HG03060 (cell line): ENCODE measurements at regions not wholly inside any gene's neighbourhood (a gene's known extent, or its start where the extent isn't known, plus 50 kb on each side); places are given as distances from the start of the nearest gene placed in this dataset.
"Not testable (repeated sequence)": the region's sequence is repeated elsewhere in the genome, so short reads cannot be mapped to it uniquely, and the experiment has no call there.

Experiments used
- ATAC-seq: cut with Tn5 transposase; IDR thresholded peaks from one replicate; pipeline ENCODE4 v1.9.1; 2021; ENCODE audit warnings: low read depth, moderate number of reproducible peaks; ENCODE audit not compliant: unreplicated experiment

DNA sequence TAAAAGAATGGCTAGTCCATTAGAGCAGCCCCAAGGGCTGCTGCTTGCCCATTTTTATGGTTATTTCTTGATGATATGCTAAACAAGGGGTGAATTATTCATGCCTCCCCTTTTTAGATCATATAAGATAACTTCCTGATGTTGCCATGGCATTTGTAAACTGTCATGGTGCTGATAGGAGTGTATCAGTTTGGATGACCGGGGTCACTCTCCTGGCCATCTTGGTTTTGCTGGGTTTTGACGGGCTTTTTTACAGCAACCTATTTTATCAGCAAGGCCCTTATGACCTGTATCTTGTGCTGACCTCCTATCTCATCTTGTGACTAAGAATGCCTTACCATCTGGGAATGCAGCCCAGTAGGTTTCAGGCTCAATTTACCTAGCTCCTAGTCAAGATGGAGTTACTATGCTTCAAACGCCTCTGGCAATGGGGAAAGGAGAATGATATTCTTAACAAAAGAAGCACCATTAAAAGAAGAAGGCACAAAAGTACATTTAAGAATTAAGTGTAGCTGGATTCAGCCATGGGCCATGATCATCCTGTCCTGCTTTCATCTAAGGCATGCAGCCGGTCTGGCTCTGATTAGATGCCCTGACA lies 1156.0 kb downstream of the PCDH9 start:
- ATAC-seq: no peak

DNA sequence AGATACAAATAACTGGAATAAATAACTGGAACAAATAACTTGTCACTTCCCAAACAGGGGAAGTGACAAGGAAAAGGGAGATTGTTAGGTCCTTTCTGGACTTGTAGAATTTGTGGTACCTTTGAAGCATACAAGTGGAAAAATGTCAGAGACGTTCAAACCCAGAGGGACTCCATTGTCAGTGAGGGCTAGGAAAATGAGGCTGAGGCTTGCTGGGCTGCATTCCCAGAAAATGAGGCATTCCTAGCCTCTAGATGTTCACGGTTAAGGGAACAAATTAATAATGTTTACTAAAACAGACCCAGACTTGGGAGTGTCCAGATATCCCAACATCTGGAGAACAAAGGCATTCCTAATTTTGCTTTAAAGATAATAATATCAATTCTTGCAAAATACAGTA lies 1158.0 kb downstream of the PCDH9 start:
- not testable (repeated sequence) for ATAC-seq

DNA sequence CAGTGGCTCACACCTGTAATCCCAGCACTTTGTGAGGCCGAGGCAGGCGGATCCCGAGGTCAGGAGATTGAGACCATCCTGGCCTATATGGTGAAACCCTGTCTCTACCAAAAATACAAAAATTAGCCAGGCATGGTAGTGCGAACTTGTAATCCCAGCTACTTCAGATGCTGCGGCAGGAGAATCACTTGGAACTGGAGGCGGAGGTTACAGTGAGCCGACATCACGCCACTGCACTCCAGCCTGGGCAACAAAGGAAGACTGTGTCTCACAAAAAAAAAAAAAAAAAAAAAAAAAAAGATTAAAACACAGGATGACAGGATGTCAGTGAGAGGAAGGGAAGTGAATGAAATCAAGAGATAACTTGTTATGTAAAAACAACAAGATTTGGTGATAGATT lies 1158.5 kb downstream of the PCDH9 start:
- no peak for ATAC-seq

DNA sequence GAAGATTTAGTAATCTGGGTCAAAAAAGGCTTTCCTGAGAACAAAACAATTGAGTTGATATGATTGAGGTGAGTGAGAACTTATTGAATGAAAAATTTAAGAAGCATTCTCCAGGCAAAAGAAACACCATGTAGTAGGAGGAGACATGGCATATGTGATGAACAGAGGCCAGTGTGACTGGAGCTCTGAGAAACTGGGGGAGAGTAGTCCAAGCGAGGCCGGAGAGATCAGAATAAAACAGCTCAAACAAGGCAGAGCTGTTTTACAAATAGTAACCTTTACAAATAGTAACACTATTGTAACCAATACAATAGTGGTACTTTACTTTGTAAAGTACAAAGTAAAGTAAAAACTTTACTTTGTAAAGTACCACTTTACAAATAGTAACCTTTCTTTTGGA lies 1159.1 kb downstream of the PCDH9 start:
- ATAC-seq: no peak

DNA sequence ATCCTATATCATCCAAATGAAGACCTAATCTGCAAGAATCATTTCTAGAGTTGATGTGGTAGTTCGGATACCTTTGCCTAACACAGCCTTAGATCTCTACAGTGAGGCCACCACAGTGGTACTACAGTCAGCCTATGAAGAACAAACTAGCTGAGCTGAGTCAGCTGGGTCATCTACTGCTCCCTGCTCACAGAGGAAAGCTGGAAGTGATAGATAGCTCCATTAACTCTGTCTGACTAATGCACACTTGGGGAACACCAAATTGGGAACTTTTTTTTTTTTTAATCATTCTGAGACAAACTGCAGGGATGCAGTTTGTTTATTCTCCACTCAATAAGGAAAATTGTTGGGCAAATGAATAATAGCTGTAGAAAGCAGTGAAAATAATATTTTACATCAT lies 1160.6 kb downstream of the PCDH9 start:
- no peak for ATAC-seq

DNA sequence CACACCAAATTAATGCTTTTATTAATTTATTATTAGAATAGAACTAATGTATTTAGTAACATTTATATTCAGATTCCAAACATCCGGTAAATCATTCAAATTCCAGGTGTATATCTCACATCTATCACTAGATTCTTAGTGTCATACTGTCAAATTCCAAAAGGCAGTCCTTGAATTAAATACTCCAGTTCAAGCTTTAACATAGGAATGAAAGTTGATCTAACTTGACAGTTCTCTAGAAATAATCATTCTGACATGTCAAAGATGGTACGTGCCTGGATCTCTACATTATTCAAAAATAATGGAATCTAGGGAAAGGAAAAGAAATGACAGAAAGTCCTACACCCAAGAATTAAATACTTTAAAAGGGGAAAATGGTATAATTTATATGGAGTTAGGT lies 1161.5 kb downstream of the PCDH9 start:
- no peak for ATAC-seq

DNA sequence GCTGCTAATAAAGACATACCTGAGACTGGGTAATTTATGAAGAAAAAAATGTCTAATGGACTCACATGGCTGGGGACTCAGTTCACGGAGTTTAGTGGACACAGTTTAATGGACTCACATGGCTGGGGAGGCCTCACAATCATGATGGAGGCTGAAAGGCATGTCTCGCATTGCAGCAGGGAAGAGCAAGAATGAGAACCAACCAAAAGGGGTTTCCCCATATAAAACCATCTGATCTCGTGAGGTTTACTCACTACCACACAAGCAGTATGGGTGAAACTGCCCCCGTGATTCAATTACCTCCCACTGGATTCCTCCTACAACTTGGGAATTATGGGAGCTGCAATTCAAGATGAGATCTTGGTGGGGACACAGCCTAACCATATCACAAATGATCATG lies 1181.2 kb downstream of the PCDH9 start:
- ATAC-seq: no peak

DNA sequence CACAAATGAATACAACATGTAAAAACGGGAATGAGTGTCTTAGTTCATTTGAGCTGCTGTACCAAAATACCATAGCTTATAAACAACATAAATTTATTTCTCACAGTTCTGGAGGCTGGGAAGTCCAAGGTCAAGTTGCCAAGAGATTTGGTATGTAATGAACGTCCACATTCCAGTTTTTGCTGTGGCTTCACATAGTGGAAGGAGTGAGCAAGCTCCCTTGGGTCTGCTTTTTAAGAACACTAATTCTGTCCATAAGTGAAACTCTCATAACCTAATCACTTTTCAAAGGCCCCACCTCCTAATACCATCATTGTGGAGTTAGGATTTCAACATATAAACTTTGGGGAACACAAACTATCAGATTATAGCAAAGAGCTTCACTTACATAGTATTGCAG lies 1189.6 kb downstream of the PCDH9 start:
- no peak for ATAC-seq

DNA sequence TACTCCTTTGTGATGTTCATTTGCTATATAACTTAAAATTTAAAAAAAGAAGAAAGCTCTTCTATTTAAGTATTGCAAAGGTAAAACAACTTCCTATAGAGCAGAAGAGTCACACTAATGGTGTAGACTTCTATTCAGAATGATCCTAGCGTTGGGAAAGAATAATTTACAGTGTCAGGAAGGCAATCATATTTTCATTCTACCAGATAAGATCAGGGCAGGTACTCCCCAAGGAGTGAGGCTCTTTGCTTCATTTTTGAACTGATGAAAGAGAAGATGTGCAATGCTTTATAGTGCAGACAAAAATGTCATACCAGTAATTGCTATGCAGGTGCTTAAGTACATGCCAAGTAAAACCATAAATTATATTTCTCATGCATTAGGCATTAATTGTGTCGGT lies 1193.0 kb downstream of the PCDH9 start:
- ATAC-seq: no peak

DNA sequence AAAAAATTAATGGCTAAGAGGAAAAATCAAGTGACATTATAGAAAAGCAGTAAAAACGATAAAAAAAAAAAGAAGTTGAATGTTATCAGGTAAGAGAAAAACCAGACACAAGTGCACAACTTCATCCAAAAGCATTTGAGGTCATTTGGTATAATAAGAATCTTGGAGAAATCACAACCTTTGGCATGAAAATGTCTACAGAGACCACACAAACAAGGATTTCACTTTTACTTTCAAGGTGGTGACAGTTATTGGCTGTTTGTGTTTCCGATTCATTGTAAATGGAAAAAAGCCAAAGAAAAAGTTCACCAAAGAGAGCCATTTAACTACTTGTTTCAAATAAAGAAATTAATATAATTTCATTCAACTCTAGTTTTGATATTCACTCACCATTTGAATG lies 1193.5 kb downstream of the PCDH9 start:
- no peak for ATAC-seq

DNA sequence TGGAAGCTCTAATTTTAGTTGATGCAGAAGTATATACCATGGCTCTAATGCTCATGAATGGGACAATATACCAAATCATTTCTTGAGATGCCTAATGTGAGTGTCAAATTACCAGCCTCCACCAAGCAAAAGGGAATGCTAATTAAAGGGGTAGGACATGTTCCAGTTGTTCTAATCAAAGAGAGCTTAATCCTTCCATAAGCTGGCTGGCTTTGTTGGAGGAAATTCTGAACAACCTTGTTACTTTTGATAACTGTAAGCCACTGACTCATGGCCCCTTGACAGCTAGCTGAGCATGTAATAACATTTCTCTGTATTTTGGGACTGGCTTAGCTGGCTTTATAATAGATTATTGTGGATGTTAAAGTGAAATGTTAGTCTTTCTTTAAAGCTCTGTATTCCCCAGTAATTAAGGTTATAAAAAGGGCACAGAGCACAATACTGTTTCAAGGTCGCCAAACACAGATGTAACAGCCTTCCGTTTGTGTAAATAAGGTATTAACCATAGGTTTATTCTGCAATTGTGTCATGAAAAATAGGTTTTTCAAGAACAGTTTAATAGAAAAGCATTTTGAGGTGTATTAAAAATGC lies 1194.0 kb downstream of the PCDH9 start:
- ATAC-seq: no peak

DNA sequence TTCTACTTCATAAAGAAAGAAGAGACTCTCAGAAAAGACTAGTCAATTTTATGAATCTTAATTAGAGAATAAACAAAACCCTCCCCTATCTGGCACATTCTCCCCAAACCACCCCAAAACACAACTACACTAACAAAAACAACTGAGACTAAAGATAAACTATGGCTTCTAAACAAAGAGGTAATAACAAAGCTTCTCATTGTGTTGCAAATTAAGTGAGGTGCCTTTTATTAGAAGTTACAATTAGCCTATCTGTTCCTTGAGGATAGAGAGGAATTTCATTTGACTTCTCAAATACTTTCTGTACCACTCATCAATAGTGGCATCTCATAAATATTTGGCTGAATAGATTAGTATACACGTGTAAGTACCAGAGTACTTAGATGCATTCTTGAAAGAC lies 1196.2 kb downstream of the PCDH9 start:
- ATAC-seq: no peak

DNA sequence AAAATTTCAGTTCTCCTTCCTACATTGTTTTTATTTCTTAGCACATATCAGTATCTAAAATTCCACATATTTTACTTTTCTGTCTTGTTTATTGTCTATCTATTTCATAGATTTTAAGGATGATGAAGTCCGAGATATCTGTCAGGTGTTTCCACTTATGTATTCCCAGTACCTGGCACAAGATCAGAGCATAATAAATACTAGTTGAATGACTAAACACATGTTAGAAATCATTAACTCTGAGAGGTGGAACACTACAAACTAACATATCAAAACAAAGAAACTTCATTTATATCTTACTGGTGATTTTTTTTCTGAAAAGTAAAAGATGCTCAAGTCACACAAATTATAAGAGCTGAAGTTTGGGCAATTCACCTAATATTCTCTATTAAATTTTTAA lies 1208.3 kb downstream of the PCDH9 start:
- ATAC-seq: no peak

DNA sequence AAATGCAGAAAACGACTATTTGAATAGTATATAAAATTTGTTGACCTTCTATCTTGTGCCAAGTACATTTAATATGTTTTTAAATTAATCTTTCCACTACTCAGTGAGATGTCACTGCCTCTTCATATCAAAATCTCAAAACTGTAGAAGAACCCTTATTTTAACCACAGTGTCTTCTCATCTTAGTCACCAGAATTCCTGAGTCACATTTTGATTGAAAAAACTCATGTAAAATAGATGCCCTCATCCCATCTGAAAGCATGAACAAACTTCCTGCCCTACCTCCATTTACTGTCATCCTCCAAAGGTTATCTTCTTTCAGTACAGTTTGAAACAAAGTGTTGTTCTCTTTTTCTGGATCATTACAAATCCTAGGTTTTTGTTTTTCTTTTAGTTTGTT lies 1215.4 kb downstream of the PCDH9 start:
- ATAC-seq: no peak

DNA sequence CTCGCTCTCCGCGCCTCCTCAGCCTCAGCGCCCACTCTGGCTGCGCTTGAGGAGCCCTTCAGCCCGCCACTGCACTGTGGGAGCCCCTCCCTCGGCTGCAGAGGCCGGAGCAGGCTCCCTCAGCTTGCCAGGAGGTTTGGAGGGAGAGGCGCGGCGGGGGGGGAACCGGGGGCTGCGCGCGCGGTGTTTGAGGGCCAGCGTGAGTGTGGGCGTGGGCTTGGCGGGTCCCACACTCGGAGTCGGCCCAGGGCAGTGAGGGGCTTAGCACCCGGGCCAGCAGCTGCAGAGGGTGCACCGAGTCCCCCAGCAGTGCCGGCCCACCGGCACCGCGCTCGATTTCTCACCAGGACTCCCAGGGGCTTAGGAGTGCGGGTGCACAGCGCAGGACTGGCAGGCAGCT lies 1220.9 kb downstream of the PCDH9 start:
- ATAC-seq: no peak

DNA sequence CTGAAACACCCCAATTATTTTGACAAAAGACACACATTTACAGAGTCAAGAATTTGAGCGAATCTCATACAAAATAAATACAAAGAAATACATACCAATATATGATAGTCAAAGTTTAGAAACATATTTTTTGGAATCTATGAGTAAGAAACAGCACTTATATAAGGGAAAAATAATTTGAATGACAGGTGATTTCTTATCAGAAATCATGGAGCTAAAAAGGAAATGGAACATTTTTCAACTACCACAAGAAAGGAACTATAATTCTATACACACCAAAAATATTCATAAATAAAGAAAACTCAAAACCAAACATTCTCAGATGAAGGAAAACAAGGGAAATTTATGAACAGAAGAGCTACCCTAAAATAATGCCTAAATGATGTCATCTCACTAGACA lies 1226.6 kb downstream of the PCDH9 start:
- ATAC-seq: no peak

DNA sequence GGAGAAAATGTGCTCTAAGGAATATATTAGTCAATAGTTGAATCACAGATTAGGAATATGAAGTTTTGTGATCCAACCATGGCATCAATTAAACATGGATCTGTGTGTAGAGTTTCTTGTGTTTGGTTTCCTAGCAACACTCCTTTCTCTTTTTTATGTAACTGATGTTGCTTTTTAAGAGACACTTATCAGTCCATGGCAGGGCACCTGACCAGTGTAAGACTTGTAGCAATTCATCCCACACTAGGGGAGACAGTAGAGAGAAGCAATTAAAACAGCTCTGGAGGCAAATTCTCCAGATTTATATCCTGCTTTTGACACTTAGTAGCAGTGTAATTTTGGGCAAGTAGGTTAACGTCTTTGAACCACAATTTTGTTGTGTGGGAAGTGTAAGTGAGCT lies 1229.0 kb downstream of the PCDH9 start:
- ATAC-seq: no peak

DNA sequence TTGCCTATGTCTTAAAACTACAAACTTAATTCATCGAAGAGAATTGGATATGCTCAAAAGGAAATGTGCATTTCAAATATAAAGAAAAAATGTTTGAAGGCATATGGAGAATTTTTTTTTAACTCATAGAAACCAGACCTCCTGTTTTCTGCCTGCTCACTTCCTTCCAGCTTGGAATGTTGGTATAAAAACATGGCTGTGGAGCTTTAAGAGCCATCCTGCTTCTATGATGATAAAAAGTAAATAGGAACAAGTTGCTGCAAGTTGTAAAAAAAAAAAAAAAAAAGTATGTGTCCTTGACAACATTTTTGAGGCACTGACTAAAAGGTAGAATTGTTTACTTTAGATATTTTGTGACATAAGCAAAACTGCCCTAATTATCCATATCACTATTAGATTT lies 1230.7 kb downstream of the PCDH9 start:
- no peak for ATAC-seq

DNA sequence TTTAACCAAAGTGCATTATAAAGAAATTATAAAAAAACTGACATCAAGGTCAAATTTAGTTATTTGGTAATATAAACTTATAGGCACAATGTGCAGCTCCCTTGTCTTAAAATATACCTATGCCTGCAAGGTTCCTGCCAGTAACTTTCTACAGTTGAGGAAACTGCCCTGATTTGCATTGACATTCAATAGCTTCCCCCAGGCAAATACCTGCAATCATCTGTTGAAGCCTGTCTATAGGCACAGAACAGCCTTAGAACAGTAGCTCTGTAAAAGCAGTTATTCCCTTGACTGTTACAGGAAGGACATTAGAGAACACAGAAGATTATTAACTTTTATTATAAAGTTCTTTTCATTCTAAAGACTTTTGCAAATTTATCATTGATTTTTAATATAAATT lies 1239.5 kb downstream of the PCDH9 start:
- ATAC-seq: no peak

DNA sequence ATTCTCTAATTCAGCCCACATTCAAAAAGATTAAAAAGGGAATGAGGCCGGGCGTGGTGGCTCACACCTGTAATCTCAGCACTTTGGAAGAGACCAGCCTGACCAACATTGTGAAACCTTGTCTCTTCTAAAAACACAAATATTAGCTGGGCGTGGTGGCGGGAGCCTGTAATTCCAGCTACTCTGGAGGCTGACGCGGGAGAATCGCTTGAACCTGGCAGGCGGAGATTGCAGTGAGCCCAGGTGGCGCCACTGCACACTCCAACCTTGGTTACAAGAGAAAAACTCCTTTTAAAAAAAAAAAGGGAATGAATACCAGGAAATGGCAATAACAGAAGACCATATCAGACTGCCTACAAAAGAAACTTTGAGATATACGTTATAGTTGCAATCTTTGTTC lies 1244.5 kb downstream of the PCDH9 start:
- ATAC-seq: no peak

DNA sequence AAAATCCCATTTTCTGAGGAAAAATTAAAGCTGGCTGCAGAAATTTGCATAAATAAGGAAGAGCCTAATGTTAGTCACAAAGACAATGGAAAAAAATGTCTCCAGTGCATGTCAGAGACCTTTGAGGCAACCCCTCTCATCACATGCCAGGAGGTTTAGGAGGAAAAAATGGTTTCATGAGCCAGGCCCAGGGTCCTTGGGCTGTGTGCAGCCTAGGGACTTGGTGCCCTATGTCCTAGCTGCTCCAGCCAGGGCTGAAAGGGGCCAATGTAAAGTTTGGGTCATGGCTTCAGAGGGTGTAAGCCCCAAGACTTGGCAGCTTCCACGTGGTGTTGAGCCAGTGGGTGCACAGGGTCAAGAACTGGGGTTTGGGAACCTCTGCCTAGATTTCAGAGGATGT lies 1252.6 kb downstream of the PCDH9 start:
- no peak for ATAC-seq

DNA sequence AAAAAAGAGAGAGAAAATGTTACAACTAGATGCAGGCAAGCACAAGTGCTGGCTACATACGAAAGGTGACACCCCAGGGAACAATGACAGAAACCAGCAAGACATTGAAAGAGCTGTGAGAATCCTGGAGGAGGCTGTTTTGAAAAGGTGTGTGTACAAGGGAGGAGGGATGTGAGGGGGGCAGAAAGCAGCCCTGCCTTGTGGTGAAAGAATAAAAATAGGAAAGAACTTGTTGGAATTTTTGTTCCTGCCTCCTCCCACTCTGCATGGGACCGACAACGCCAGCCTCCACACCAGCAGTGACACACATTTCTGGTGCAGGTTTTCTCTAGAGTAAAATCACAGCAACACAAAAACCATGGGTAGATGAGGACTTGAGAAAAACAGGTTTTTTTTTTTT lies 1258.6 kb downstream of the PCDH9 start:
- ATAC-seq: no peak

DNA sequence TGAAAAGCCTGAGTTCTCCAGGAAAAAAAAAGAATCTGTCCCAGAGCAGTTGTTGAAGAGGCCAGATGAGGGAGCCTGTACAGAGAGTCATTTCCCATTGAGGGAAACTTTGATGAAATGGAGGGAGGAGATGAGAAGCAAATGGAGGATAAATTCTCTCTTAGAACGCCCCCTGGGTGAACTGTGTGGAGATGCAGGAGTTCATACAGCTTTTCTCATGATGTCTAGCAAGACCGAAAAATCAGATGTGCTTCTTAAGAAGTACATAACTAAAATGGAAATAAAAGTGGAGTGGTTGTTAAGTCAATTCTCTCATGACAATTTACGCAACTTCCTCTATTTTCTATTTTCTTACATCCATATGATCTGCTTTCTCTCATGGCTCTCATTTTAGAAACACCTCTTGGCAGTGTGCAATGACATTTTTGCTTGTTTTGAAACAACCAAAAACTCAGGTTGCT lies 1263.1 kb downstream of the PCDH9 start:
- no peak for ATAC-seq
